ENCODE measurements at regions not wholly inside any gene's neighbourhood (a gene's known extent, or its start where the extent isn't known, plus 50 kb on each side); places are given as distances from the start of the nearest gene placed in this dataset.
"Not testable (repeated sequence)": the region's sequence is repeated elsewhere in the genome, so short reads cannot be mapped to it uniquely, and the experiment has no call there.

- no peak for DNase-seq (ENCODE audit: low read depth)
These were observed 215.3 kb downstream of the ANKRD30B start for GRCh38 chr18:14963246-14963645.

- DNase-seq (ENCODE audit: low read depth): no peak
These were observed 216.0 kb downstream of the ANKRD30B start for GRCh38 chr18:14964002-14964401.

- no peak for DNase-seq (ENCODE audit: low read depth)
These were observed 216.4 kb downstream of the ANKRD30B start for GRCh38 chr18:14964406-14964805.

GRCh38 chr18:14964976-14965375 is 217.0 kb downstream of the ANKRD30B start:
- DNase-seq (ENCODE audit: low read depth): not testable (repeated sequence)

- no peak for DNase-seq (ENCODE audit: low read depth)
These were observed 217.6 kb downstream of the ANKRD30B start for GRCh38 chr18:14965553-14965952.

- DNase-seq (ENCODE audit: low read depth): not testable (repeated sequence)
These were observed 219.3 kb downstream of the ANKRD30B start for GRCh38 chr18:14967246-14967645.

GRCh38 chr18:14969500-14969899 is 221.5 kb downstream of the ANKRD30B start:
- DNase-seq (ENCODE audit: low read depth): no peak

GRCh38 chr18:14970027-14970426 is 222.1 kb downstream of the ANKRD30B start:
- peak; percentile 82 for DNase-seq (ENCODE audit: low read depth)

- DNase-seq (ENCODE audit: low read depth): peak; percentile 82
These were observed 223.7 kb downstream of the ANKRD30B start for GRCh38 chr18:14971461-14972185.

GRCh38 chr18:14973421-14973820 is 225.4 kb downstream of the ANKRD30B start:
- not testable (repeated sequence) for DNase-seq (ENCODE audit: low read depth)

- no peak for DNase-seq (ENCODE audit: low read depth)
These were observed 226.1 kb downstream of the ANKRD30B start for GRCh38 chr18:14974088-14974487.

- DNase-seq (ENCODE audit: low read depth): peak; percentile 84
These were observed 226.6 kb downstream of the ANKRD30B start for GRCh38 chr18:14974576-14974975.

GRCh38 chr18:14975431-14975830 is 227.5 kb downstream of the ANKRD30B start:
- DNase-seq (ENCODE audit: low read depth): peak; percentile 39

- peak; percentile 82 for DNase-seq (ENCODE audit: low read depth)
These were observed 228.9 kb downstream of the ANKRD30B start for GRCh38 chr18:14976736-14977430.

- no peak for DNase-seq (ENCODE audit: low read depth)
These were observed 230.2 kb downstream of the ANKRD30B start for GRCh38 chr18:14978191-14978590.

GRCh38 chr18:14978962-14979535 is 231.1 kb downstream of the ANKRD30B start:
- peak; percentile 64 for DNase-seq (ENCODE audit: low read depth)

GRCh38 chr18:14979875-14980274 is 231.9 kb downstream of the ANKRD30B start:
- no peak for DNase-seq (ENCODE audit: low read depth)

- not testable (repeated sequence) for DNase-seq (ENCODE audit: low read depth)
These were observed 236.6 kb downstream of the ANKRD30B start for GRCh38 chr18:14984531-14984930.

GRCh38 chr18:14985291-14986013 is 237.5 kb downstream of the ANKRD30B start:
- DNase-seq (ENCODE audit: low read depth): not testable (repeated sequence)

- not testable (repeated sequence) for DNase-seq (ENCODE audit: low read depth)
These were observed 239.4 kb downstream of the ANKRD30B start for GRCh38 chr18:14987377-14987776.

- not testable (repeated sequence) for DNase-seq (ENCODE audit: low read depth)
These were observed 240.2 kb downstream of the ANKRD30B start for GRCh38 chr18:14987960-14988710.
